ENCODE measurements at regions not wholly inside any gene's neighbourhood (a gene's known extent, or its start where the extent isn't known, plus 50 kb on each side); places are given as distances from the start of the nearest gene placed in this dataset.

GRCh38 chr1:20417581-20417980, 68.4 kb downstream of the CAMK2N1 start:
- TF ChIP-seq, protein P1, sequence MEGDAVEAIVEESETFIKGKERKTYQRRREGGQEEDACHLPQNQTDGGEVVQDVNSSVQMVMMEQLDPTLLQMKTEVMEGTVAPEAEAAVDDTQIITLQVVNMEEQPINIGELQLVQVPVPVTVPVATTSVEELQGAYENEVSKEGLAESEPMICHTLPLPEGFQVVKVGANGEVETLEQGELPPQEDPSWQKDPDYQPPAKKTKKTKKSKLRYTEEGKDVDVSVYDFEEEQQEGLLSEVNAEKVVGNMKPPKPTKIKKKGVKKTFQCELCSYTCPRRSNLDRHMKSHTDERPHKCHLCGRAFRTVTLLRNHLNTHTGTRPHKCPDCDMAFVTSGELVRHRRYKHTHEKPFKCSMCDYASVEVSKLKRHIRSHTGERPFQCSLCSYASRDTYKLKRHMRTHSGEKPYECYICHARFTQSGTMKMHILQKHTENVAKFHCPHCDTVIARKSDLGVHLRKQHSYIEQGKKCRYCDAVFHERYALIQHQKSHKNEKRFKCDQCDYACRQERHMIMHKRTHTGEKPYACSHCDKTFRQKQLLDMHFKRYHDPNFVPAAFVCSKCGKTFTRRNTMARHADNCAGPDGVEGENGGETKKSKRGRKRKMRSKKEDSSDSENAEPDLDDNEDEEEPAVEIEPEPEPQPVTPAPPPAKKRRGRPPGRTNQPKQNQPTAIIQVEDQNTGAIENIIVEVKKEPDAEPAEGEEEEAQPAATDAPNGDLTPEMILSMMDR (IDR thresholded peaks at IDR 0.05) = no peak
- TF ChIP-seq POLR2A (IDR thresholded peaks at IDR 0.05) = no peak

All from thyroid gland (tissue), 4 donors.